ENCODE measurements at regions not wholly inside any gene's neighbourhood (a gene's known extent, or its start where the extent isn't known, plus 50 kb on each side); places are given as distances from the start of the nearest gene placed in this dataset.

DNA sequence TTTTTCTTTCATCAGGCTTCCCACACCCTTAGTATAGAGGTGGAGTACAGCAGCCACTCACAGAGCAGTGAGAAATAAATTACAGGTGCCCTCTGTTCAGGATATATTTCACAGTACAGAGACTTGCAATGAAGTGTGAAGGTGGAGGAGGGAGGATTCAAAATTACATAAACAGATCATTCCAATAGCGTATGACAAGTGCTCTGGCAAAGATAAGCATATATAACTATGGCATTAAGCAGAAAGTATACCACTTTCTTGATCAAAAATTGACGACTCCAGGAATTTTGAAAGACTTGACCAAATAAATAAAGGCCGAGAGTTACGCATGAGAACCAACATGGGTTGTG is 108.7 kb downstream of the GPX5 start:
- no peak for TF ChIP-seq POLR2A (IDR thresholded peaks at IDR 0.05)
- TF ChIP-seq, protein P1, sequence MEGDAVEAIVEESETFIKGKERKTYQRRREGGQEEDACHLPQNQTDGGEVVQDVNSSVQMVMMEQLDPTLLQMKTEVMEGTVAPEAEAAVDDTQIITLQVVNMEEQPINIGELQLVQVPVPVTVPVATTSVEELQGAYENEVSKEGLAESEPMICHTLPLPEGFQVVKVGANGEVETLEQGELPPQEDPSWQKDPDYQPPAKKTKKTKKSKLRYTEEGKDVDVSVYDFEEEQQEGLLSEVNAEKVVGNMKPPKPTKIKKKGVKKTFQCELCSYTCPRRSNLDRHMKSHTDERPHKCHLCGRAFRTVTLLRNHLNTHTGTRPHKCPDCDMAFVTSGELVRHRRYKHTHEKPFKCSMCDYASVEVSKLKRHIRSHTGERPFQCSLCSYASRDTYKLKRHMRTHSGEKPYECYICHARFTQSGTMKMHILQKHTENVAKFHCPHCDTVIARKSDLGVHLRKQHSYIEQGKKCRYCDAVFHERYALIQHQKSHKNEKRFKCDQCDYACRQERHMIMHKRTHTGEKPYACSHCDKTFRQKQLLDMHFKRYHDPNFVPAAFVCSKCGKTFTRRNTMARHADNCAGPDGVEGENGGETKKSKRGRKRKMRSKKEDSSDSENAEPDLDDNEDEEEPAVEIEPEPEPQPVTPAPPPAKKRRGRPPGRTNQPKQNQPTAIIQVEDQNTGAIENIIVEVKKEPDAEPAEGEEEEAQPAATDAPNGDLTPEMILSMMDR (IDR thresholded peaks at IDR 0.05 in 4 of 5, conservative IDR thresholded peaks at IDR 0.05 in 1 of 5) = no peak
